Activated naive CD4-positive, alpha-beta T cell treated with Interleukin-2 at 50 U/mL for 16 hours (primary cell): ENCODE measurements at regions not wholly inside any gene's neighbourhood (a gene's known extent, or its start where the extent isn't known, plus 50 kb on each side); places are given as distances from the start of the nearest gene placed in this dataset.
"Not testable (repeated sequence)": the region's sequence is repeated elsewhere in the genome, so short reads cannot be mapped to it uniquely, and the experiment has no call there.

Experiments used
- DNase-seq: peaks from one replicate; pipeline ENCODE4 v3.0.0-alpha.2; 2020

DNA sequence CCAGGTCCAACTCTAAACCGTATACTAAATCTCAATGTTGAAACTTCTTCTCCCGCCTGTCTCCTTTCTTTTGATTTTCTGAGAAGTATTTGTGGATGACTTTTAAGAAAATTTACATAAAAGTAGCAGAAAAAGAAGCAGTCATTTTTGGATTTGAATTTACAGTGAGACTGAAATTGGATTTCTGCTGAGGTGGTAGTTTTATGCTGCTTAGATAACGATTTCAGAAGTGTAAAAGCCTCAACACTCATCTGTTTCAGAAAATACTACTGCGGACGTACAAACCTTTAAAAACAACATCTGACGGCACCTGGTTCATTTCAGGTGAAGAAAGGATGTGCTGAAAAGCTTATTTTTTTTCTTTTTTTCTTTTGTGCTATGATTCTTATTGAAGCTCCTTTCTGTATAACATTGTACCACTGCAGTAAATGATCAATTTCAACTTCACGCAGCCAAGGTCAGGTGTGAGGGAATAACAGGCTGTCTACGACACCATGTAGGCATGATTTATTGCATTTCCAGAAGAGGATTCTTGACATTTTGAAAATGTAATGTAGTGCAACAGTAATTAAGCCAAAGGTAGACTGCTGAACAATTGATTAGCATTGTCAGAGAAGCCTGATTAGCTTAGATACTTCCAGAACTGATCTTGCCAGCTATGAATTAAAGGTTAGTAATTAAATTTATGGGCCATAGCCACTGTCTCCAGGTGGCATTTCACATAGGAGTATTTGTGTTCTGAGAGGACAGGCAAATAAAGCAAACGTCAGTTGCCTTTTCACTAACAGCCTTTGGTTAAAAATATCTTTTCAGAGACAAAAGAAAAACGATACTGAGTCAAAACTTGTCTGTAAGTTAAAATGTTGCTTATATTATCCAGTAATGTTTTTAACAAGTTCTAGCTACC is 134.6 kb upstream of the KBTBD8 start:
- no peak for DNase-seq

DNA sequence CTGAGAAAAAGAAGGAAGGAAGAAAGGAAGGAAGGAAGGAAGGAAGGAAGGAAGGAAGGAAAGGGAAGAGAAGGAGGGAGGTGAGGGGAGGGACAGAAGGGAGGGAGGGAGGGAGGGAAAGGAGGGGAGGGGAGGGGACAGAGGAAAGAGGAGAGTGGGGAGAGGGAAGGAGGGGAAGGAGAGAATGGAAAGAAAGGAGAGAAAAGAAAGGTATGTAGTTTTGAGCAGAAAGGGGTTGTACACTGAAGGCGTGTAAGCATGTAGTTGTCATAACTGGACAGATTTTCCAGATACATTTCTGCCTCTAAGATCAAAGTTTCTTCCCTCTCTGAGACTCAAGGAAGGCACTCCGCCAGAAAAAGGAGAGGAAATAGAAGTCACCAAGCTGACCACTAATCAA is 113.4 kb upstream of the KBTBD8 start:
- DNase-seq, result no peak

DNA sequence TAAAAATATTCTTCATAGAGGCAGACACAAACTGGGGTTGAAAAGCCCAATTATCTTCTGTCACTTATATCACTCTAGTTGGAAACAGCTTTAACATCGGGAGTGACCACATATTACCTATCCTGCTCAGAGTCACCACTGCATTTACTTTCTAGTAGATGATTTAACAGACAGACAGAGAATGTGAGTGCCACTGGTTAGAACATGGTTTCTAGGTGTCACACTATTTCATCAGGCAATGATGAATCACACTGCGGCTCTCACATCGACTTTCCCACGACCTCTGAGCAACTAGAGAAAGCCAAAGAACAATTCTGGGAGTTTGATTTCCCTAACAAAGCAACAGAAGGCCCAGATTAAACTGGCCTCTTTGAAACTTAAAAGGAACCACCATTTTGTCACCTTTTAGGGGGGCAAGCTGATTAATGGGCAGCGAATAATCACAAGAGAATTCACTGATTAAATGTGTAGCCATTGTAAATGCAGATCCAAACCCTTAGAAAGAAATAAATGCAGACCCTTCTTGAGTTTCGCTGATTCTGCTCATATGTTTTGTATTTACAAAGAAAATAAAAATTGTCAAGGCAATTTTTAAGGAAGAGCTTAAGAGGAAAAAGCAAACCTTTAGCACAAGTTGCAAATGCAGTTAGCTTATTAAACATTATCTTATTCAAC is 112.6 kb upstream of the KBTBD8 start:
- DNase-seq, result no peak

DNA sequence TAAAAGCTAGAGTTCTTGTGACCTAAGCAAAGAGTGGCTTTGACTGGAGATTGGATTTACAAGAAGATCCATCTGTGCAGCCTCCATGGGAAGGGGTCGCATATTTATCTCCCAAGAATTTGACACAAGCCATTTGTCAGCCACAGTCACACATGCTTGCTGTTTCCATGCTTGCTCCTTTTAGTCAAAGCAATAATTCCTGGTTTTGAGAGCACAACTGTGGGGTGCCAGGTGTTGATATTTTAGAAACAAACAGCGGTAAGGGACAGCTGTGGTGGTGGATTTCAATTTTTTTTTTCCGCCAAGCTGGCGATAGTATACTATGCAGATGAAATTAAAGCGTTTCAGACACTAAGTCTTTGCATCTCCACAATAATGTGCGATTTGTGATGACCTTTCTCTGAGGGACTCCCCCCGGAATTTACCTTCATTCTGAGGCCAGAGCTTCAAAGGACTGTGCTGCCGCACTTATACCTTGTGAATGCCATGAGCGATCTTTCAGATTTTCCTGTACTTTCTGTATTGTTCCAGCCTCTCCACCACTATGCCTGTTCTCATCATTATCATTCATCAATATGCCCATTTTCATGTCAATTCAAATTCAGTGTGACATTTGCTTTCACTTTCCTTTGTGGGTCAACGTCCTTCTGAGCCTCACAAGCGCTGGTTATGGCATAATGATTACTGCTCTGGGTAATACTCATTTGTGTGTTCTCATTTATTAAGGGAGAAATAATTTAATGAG is 108.2 kb upstream of the KBTBD8 start:
- no peak for DNase-seq

DNA sequence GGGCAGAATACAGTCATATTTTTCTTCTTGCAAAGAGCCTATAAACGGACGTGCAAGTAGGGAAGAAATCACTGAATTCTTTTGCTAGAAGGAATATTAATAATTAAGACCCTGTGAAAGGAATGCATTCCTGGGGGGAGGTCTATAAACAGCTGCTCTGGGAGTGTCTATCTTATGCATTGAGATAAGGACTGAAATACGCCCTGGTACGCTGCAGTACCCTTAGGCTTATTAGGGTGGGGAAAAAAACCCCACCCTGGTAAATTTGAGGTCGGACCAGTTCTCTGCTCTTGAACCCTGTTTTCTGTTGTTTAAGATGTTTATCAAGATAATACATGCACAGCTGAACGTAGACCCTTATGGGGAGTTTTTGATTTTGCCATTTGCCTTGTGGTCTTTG is 100.0 kb upstream of the KBTBD8 start:
- no peak for DNase-seq

DNA sequence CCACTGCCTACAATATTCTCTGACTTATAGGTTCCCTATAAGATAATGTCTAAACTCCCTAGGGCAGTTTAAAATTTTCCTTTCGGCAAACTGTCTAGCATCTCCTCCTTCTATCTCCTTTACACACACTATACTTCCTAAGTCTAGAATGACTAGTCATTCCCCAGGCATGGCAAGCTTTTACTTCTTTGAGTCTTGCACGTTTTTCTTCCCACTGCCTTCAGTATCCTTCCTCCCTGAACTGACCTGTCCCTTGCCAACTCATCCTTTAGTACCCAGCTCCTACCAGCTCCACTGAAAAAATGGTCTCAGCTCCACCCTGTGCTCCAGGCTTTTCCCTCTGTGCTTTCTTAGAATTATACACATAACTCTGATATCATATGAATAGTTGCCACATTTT is 93.8 kb upstream of the KBTBD8 start:
- DNase-seq, result no peak

DNA sequence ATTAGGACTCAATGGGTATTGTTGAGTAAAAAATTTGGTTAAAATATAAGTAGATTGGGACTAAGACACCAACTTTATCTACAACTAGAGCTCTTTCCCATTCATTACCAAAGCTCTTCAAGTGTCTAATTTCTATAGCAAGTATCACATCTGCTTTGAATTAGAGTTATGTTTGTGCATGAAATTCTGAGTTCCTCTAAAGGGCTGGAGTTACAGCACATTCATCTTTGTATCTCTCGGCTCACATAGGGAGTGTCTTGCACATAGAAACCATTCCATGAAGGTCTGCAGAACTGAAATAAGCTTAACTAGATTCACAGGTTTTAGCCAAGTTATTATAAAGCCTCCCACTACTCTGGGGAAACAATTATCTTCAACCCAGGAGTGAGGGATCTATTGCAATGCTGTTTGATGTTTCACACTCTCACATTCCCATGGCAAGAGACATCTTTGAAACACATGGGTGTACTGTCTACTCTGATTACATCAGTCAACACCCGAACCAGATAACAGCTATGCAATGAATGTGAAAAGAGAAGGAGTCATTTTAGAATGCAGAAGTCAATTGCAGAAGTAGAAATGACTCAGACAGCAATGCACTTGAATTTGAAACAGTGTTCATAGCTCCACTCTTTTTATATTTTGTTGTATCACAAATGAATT is 93.1 kb upstream of the KBTBD8 start:
- DNase-seq, result no peak

DNA sequence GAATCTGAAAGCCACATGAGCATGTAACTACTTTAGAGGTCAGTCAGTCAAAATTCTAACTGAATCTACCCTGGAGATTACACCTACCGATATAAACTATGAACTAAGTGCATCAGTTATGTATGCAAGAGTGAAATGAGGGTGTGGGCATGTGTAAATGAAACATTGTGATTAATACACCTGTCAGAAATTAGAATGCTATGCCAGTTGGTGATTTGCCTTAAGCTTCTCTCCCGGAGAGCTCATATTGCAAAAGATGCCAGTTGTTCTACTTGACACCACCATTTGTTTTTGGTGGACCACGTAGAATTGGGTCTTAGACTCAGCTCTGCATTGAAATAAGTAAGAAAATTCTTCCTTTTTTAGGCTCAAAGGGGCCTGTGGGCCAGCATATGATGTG is 91.0 kb upstream of the KBTBD8 start:
- DNase-seq, result no peak

DNA sequence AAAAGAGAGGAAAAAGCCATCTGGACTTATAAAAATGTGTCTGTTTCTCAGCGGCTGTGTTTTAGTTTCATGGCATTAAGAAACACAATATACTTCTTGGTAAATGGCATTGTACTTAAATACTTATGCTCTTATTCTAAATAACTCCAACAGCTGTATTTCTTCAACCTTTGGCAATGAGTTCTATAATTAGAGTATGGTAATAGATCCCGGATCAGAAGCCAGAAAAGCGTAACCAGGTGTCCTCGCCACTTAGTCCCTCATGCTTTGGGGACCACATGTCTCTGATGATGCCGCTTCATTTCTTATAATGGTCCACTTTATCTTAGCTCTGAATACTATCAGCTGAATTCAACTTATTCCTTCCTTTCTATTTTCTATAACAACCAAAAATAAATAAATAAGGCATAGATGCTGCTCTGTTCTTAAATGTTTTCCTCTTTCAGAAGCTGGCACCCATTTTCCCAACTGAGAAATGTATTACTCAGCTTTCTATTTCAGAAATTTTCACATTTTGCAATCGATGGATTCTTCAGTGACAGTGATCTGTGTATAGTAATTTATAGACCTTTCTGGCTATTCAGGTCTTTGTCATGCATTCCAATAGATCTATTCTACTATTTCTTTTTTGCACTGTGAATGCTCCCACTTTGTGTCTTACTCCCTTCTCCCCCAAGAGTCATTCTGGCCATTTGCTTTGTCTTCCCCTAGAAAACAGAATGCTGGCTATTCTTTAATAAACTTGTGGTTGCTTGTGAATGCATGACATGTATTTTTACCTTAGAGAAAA is 87.6 kb upstream of the KBTBD8 start:
- no peak for DNase-seq

DNA sequence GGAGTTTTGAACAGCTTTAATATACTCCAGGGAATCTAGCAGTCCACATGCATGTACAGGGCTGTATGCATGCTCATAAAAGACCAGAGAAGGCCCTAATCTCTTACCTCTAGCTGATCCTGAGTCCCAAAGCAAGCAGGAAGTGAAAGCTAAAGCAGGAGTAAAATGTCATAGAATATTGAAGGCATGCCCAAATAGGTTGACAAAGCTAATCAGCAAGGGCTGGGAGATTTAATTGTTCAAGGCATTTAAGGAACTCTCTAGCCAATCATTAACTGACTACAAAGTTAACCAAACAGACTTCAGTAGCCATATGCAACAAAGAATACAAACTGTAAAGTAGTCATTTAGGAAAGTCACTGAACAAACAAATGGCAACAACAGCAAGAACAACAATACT is 85.8 kb upstream of the KBTBD8 start:
- DNase-seq, result no peak

DNA sequence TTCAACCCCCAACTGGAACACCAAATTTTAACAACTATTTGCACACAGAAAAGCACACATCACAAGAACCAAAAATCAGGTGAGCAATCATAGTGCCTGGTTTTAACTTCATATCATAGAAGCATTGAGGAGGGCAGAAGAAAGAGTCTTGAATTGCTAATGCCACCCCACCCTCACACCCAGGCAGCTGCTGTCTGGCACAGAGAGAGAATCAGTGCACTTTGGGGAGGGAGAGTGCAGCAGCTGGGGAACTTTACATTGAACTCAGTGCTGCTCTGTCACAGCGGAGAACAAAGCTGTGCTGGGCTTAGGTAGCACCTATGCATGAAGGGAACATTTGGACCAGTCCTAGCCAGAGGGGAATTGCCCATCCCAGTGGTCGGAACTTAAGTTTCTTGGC is 76.0 kb upstream of the KBTBD8 start:
- DNase-seq, result no peak

DNA sequence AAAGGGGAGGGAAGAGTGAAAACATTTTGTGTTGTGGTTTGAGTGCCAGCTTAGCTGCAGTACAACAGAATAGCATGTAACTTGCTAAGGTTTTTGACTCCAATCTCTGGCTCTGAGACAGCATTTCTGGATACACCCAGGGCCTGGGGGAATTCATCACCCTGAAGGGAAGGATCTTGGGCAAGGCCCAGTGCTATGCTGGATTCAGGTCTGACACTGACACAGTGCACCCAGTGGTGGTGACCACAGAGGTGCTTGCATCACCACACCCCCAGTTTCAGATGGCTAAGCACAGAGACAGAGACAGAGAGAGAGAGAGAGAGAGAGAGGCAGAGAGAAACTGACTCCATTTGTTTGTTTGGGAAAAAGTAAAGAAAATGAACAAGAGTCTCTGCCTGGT is 74.1 kb upstream of the KBTBD8 start:
- no peak for DNase-seq

DNA sequence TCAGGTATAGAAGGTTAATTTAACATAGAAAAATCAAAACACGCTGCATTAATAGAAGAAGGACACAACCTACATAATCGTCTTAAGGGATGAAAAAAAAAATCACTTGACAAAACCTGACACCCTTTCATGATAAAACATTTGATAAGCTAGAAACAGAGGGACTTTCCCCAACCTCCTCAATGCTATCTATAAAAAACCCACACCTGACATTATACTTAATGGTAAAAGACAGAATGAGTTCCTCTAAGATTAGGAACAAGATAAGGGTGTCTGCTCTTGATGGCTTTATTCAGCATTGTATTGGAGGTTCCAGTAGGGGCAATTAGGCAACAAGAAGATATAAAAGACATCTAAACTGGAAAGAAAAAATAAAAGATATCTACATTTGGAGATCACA is 69.9 kb upstream of the KBTBD8 start:
- no peak for DNase-seq

DNA sequence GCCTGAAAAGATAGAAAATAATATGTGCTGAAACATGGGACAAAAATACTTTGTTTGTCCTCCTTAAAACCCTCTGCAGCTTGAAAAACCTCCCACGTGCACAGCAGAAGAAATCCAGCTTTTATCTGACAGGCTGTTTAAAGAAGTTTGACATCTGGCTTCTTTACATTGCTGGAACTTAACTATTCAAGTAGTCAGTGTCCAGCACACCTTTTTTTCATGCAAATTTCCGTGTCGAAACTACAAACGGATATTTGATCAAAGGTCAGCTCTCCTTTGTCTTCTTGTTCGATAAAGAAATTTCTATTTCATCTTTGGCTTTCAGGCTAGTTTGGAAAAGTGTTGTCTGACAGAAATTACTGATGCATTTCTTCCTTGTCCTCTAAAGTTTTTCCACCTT is 66.8 kb upstream of the KBTBD8 start:
- DNase-seq, result no peak

DNA sequence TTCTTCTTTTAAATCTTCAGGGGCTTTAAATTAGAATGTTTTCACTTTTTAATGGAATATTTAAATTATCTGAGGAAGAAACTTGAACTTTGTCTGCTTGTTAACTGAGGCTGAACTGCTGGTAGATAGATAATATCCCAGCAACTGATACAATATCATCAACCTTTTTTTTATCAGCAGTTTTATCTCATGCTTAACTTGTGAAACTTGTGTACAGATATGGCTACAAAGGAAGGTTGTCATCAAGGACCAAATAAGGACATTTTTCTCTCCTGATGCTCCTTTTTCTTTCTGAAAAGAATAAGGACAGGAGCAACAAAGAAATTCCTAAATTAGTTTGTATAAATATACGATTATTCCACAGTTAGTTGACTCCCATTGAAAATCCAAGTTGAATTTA is 66.4 kb upstream of the KBTBD8 start:
- DNase-seq, result no peak

DNA sequence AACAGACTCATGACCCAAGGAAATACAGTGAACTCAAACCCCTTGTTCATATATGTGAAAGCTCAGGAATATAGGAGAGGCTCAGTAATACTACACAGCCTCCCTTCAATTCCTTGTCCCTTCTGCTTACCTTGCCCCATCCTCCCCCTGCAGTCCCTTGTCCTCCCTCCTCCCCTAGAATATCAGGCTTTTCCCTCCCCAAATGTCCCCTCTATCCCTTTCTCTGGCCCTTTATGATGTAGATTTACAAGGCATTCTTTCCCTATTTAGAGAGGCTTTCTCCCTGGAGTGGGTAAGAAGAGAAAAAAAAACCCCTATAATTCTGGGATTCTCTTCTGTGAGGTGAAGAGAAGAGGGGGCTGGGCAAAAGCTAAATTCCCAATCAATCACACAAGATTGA is 64.9 kb upstream of the KBTBD8 start:
- no peak for DNase-seq

DNA sequence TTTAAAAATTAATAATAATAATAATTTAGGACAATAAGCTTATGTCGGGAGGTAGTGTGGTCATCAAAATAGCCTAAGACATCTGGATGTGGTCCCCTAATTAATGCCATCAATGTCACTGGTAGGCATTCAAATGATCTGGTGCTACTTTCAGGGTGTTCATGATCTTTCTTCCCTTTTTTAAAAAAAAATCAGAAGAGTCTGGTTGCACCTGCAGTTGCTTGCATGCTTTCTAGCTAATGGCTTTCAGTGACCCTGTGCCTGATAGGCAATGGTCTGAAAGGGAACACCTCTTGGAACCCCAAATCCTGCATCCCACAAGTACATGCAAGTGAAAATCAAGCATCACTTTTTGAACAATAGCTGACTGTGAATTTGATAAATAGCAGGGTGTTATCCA is 64.1 kb upstream of the KBTBD8 start:
- no peak for DNase-seq

DNA sequence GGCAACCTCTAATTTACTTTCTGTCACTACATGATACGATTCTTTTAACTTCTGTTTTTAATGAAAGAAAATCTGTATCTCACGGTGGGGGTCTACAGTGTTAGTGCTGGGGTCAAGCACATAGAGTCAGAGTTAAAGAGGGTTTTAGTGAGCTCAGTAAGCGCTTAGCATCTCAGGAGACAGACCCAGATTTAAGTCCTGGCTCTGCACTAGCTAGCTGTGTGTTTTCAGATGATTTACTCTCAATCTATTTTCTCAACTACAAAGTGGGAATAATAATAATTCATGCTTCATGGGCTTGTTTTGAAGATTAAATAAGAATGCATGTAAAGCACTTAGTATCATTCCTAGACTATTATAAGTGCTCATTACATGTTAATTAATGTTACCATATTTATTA is 63.4 kb upstream of the KBTBD8 start:
- DNase-seq, result no peak

DNA sequence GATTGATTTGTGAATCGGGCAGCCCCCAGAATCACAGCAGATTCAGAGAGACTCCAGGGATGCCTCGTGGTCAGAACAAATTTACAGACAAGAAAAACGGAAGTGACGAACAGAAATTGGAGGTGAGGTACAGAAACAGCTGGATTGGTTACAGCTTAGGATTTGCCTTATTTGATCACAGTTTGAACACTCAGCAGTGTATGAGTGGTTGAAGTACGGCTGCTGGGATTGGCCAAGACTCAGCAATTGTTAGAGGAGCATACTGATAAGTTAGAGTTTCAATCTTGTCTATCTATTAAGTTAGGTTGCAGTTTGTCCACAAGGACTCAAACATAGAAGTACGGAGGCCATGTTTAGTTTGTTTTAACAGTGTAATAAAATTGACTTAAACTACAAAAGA is 61.1 kb upstream of the KBTBD8 start:
- not testable (repeated sequence) for DNase-seq

DNA sequence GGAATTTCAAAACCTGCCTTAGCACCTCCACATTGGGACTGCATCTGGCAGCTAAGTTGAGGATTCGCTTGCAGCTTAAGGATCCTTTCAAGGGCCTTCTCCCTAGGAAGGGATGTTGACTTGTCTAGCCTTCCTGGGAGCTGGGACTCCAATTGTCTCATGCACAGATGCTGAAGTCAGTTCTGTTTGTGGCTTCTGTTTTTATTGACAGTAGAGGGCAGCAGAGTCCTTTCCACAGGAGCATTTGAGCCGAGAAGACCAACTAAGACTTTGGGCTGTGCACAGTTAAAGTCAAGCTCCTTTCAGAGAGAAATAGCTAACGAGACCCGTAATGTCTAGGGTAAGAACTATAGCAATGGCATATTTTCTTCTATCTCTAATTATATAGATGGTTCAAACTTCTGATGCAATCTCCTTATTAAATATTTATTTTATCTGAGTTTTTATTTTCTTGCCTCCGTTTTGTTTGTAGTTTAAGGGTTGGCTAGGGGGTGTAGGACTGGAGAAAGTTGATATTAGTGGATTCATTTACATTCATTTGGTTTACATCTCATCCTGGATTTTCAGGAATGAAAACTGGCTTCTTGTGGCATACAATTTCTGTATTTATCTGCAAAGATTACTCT is 59.7 kb upstream of the KBTBD8 start:
- DNase-seq, result peak; percentile 4

DNA sequence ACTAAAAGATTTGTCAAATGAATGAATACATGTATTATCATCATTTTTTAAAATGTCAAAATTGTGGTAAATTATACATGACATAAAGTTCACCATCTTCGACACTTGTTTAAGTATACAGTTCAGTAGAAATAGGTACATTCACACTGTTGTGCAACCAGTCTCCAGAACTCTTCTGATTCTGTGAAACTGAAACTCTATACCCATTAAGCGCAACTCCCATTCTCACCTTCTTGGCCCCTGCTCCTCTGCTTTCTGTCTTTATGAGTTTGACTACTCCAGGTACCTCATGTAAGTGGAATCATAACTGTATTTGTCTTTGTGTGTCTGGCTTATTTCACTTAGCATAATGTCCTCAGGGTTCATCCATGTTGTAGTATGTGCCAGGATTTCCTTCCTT is 50.1 kb upstream of the KBTBD8 start:
- DNase-seq, result no peak
